ENCODE measurements at regions not wholly inside any gene's neighbourhood (a gene's known extent, or its start where the extent isn't known, plus 50 kb on each side); places are given as distances from the start of the nearest gene placed in this dataset.

- TF ChIP-seq ZNF274 (IDR thresholded peaks at IDR 0.05; ENCODE audit: borderline replicate concordance, extremely low read depth, low read length): no peak
- TF ChIP-seq ASH2L (IDR thresholded peaks at IDR 0.05; ENCODE audit: low read length): no peak
- no peak for TF ChIP-seq CTCF (IDR thresholded peaks at IDR 0.05; ENCODE audit: control extremely low read depth in 1 of 3, insufficient read depth in 1 of 3, low read depth in 1 of 3, low read length in 3 of 3)
- TF ChIP-seq EP300 (IDR thresholded peaks at IDR 0.05; ENCODE audit: borderline replicate concordance in 1 of 2, low read depth in 2 of 2, low read length in 2 of 2): no peak
- TF ChIP-seq POLR2AphosphoS5 (IDR thresholded peaks at IDR 0.05; ENCODE audit: low read depth, low read length): no peak
- TF ChIP-seq RAD21 (IDR thresholded peaks at IDR 0.05 in 1 of 2, conservative IDR thresholded peaks at IDR 0.05 in 1 of 2; ENCODE audit: low read depth in 2 of 2, low read length in 2 of 2): no peak
- TF ChIP-seq CBX8 (IDR thresholded peaks at IDR 0.05; ENCODE audit: borderline replicate concordance, low read depth, low read length): no peak
Observed at GRCh38 chr5:31075981-31076380, 117.5 kb upstream of the CDH6 start.

All from H1 (cell line).